Neural progenitor cell (in vitro differentiated cells): ENCODE measurements at regions not wholly inside any gene's neighbourhood (a gene's known extent, or its start where the extent isn't known, plus 50 kb on each side); places are given as distances from the start of the nearest gene placed in this dataset.

Experiments used
- EZH2 ChIP-seq: fragments of 200-600 bp; sonication (generic); IDR thresholded peaks from 2 replicates; pipeline ENCODE4 v1.6.1; 2017; ENCODE audit warnings: antibody characterized with exemption, mild to moderate bottlenecking, moderate library complexity
- TF ChIP-seq, protein P1 (sequence below): fragments of 200-600 bp; sonication (generic); IDR thresholded peaks from 2 replicates; pipeline ENCODE4 v1.5.1; 2017; ENCODE audit warnings: antibody characterized with exemption, mild to moderate bottlenecking

GRCh38 chr1:187076922-187077321, 248.2 kb downstream of the PLA2G4A start:
- TF ChIP-seq, protein P1, sequence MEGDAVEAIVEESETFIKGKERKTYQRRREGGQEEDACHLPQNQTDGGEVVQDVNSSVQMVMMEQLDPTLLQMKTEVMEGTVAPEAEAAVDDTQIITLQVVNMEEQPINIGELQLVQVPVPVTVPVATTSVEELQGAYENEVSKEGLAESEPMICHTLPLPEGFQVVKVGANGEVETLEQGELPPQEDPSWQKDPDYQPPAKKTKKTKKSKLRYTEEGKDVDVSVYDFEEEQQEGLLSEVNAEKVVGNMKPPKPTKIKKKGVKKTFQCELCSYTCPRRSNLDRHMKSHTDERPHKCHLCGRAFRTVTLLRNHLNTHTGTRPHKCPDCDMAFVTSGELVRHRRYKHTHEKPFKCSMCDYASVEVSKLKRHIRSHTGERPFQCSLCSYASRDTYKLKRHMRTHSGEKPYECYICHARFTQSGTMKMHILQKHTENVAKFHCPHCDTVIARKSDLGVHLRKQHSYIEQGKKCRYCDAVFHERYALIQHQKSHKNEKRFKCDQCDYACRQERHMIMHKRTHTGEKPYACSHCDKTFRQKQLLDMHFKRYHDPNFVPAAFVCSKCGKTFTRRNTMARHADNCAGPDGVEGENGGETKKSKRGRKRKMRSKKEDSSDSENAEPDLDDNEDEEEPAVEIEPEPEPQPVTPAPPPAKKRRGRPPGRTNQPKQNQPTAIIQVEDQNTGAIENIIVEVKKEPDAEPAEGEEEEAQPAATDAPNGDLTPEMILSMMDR = no peak
- no peak for TF ChIP-seq EZH2
